CD4-positive, alpha-beta T cell treated with Interleukin-21 for 1 hour (primary cell): ENCODE measurements at regions not wholly inside any gene's neighbourhood (a gene's known extent, or its start where the extent isn't known, plus 50 kb on each side); places are given as distances from the start of the nearest gene placed in this dataset.

Source experiments
- DNase-seq: peaks from one replicate; pipeline ENCODE4 v3.0.0-alpha.2; 2020

GRCh38 chr9:78607853-78608252 is 310.9 kb downstream of the PSAT1 start:
- no peak for DNase-seq

- DNase-seq = no peak
Measured at GRCh38 chr9:78609450-78609849, 312.5 kb downstream of the PSAT1 start.

DNA sequence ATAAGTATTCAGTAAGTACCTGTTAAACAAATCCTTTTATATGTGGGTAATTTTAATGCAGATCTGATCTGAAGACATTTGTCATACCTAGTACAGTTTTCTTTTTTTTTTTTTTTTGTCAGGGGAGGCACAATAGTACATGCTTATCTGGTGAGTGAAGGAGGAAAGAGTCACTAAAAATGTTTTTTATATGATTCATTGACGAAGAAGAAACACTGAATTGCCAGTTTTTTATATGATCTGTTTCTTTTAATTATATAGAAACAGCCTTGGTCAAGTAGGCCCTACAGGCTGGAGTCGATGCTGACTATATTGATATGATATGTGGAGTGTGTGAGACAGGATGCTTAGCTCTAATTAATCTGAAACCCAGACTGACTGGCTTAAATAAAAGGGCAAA is 315.2 kb downstream of the PSAT1 start:
- no peak for DNase-seq

GRCh38 chr9:78613006-78613405 is 316.1 kb downstream of the PSAT1 start:
- DNase-seq = no peak

- no peak for DNase-seq
Measured at GRCh38 chr9:78614892-78615291, 318.0 kb downstream of the PSAT1 start.

DNA sequence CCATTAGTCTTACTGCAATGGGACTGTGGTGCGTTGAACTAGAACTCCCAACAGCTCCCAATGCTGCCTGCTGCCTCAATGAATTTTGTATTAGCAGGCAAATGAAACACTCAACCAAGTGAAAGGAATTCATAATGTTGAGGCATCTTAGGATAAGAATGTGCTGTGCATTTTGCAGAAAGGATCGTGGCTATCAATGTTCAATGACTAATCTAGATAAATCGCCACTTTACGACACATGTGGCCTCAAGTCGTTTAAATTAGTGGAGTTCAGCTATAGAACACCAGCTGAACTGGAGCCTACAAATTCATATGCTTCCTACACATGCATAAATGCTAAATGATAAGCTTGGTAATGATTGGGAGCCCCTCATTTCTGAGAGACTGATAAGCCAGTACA is 318.4 kb downstream of the PSAT1 start:
- DNase-seq = no peak

DNA sequence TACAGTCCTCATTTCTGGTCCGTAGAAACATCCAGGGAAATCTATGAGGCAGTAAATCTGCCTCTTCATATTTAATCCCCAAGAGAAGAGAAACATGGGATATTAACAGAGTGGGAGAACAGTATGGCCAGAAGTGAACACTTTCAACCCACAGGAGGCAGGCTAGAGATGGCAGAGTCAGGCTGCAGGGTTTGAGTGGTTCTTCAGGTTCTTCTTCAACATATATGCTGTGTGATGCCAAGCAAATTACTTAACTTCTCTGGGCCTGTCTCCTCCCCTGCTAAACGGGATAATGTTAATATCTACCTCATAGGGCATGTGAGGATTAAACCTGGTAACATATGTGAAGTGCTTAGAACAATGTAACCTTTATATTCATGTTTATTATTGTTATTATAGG is 321.8 kb downstream of the PSAT1 start:
- DNase-seq = no peak

DNA sequence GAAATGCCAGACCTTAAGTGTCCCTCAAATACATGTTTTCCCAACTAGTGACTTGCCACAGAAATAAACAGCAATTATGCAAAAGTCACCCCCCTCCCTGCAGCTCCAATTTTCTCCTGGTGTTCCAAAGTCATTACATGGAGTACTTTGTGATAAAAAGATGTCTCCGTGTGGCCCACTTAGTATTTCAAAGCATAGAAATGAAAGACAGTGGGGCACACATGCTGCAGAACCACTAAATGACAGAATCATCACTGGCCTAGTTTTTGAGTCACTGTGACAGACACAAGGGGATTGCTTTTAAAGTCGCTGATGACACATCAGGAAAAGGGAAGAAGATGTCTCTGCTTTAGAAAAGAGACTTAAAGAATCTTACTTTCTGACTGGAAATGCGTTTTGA is 323.4 kb downstream of the PSAT1 start:
- no peak for DNase-seq

- DNase-seq = no peak
Measured at GRCh38 chr9:78620764-78621163, 323.8 kb downstream of the PSAT1 start.

GRCh38 chr9:78622126-78622525 is 325.2 kb downstream of the PSAT1 start:
- DNase-seq = no peak

DNA sequence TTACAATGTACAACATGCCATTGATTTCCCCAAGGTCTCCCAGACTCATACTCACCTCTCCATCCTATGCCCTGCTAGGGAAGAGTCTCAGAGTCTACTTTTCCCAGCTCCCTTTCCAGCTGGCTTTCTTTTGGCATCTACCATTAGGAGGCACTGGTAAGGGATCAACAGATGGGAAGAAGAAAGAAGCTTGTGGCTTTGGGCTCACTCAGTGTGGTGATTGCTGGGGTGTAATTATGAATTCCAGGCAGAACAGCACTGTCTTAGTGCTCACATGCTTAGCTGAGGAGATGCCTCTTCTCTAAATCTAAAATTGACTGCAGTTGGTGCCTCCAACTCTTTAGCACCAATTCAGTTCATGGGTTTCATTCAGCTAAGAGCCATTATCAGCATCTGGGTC is 330.0 kb downstream of the PSAT1 start:
- no peak for DNase-seq

DNA sequence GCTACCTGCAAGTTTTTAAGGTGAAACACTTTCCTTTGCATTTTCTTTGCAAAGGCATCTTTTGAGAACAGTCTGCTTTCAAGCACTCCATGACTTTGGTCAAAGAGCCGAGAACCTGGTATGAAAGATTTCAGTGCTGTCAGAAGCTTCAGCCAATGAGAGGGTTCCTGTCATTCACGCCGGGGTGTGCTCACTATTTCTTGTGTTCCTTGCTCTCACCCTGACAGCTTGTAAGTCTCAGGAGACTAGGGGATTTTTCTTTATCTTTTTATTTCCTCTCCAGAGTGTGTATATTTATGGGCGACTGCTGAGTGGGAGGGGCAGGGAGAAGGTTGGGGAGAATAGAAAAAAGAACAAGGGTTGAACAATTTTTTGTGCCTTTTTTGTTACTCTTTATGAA is 334.0 kb downstream of the PSAT1 start:
- DNase-seq = no peak

DNA sequence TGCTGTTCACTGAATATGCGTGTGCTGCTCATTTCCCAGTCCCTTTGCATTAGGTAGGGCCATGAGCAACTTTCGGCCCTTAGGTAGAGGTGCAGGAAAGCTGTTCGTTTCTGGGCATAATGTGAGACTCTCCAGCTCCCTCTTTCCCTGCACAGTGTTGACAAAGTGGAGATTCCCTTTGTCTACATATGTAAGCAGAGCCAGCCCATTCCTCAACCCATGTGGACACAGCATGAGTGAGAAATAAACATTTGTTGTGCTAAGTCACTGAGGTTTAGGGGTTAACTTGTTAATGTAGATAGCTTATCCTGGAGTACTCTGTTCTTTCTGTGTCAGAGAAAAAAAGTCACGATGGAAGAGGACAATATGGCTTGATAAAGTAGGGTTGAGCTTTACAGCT is 343.8 kb downstream of the PSAT1 start:
- no peak for DNase-seq

DNA sequence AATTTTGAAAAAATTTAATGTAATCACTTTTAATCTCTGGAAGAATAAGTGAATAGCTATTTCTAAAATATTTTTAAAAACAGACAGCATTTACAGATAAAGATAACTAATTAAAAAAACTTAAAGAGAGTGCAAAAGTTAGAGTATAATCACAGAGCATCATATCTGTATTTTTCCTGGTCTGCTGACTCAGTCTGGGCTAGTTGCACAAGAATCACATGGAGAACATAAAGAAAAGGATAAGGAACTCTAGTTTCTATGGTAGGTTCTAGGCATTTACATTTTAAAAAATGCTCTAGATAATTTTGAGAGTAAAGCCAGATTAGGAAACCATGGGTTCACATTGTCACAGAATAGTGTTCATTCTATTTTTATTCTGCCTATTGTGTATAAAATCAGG is 347.4 kb downstream of the PSAT1 start:
- no peak for DNase-seq

GRCh38 chr9:78654324-78654723 is 357.4 kb downstream of the PSAT1 start:
- DNase-seq = no peak

GRCh38 chr9:78663369-78663768 is 366.4 kb downstream of the PSAT1 start:
- no peak for DNase-seq

DNA sequence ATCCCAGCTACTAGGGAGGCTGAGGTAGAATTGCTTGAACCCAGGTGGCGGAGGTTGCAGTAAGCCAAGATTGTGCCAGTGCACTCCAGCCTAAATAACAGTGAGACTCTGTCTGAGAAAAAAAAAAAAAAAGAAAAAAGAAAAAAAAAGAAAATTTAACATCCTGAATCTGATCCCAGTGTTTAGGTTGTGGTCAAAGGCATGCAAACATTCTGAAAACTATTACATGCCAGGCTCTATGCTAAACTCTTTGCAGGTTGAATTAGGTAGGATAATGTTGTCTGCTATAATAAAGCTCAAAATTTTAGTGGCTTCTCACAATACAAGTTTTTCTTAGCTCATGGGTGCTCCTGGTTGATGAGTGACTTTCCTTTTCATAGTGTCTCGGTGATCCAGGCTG is 367.4 kb downstream of the PSAT1 start:
- no peak for DNase-seq

GRCh38 chr9:78666818-78667414 is 370.0 kb downstream of the PSAT1 start:
- DNase-seq = no peak

DNA sequence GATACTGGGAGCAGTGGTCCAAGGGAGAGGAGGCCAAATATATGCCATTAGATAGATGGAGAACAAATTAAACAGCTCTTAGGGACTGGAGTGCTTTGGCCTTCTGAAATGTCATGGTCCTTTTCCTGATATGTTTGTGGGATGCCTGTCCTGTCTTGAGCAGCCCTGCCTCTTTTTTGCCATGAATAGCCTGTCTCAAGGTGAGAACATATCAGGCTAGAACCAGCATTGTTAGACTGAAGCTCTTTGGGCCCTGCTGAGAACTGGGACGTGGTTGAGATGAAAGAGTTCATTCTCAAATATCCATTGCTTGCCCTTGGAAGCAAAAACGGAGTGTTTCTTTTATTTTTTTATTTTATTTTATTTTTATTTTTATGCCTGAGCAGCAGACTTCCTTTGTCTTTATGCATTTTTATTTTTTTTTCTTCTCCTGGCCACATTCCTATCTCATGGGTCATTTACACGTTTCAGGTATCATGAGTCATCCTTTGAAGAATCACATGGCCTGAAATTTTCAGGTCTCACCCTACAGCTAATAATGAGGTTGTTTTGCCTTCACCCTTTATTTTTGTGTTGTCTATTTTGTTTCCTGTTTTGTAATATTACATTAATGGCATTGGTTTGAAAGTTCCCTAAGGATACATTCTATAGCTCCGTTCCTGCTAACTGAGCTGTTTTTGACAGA is 371.4 kb downstream of the PSAT1 start:
- no peak for DNase-seq

DNA sequence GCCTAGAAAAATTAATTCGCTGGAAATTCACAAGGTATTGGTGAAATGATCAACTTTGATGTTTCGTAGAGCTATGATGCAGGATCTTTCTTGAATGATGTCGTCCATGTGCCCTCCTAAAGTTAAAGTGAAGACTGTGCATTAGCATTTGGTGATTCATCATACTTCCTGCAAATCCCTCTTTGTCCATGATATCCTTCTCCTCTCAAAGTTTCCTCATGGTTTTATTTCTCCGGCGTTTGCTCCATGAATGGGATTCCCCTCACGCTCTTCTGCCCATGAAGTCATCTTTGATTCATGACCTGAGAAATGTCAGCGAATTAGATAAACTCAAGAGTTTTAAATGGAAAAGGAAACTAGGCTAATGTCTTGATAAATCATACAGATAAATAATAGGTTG is 372.7 kb downstream of the PSAT1 start:
- no peak for DNase-seq

GRCh38 chr9:78671785-78672184 is 374.9 kb downstream of the PSAT1 start:
- DNase-seq = no peak

DNA sequence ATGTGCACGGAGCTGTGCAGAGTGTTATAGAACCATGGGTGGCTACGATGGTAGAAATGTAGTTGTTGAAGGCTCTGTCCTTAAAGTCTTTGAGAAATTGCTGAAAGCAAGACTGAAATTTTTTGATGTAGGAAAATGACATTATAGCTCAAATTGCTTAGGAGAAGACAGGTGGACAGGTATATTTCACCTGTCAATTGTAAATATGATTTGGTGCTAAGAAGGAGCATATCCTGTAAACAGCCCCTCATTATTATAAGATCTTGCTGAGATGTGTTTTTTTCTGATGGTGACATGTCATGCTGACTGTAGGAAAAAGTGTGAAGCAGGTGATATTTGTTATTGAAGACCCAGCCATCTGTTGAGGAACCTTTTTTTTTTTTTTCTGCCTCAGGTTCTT is 377.9 kb downstream of the PSAT1 start:
- DNase-seq = no peak

GRCh38 chr9:78676009-78676408 is 379.1 kb downstream of the PSAT1 start:
- no peak for DNase-seq

DNA sequence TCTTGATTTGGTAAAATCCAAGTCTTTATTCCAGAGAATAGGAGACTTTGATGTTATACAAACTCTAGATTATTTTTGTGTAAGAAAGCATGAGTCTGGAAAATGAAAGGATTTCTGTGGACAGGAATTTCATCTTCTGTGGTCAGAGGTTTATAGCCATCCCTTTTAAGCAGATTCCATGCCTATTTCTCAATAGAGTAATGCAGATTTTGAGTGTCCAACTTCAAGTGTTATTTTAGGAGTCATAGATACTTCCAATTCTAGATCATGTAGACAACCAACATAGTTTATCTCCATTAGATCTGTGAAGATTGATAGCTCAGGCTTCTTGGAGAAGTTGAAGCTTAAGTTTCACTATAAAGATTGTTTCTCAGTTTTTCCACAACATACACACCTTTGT is 379.7 kb downstream of the PSAT1 start:
- no peak for DNase-seq

DNA sequence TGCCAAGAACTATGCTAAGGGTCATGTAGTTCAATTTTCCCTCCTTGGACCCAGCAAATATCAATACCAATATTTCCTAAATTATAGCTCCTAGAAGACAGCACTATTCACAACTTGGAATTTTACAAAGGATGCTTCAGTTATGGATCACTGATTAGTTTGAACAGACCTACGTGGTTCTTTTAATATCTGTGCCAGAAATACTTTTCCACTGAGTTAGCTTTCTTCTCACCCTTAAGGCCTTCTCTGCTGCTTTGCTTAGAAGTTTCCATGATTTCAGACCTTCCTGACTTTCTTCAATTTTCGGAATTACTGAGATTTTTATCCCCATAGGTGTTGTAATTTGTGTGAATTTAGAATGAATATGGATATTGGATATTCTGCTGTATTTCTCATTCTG is 380.4 kb downstream of the PSAT1 start:
- DNase-seq = no peak
